ENCODE measurements at regions not wholly inside any gene's neighbourhood (a gene's known extent, or its start where the extent isn't known, plus 50 kb on each side); places are given as distances from the start of the nearest gene placed in this dataset.

DNA sequence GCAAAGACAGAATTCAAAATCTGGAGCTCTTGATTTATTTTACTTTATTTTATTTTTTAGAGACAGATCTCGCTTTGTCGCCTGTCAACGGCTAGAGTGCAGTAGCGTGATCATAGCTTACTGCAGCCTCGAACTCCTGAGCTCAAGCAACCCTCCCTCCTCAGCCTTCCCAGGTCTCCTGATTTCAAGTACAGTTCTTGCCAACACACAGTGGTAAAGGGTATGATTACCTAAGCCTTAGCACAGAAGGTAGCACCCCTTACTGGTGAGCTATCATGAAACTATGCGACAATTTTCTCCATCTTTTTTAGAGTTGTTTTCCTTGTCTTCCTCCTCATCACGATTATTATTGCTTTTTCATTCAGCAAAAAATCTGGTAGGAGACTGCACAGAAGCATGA is 94.3 kb upstream of the ETV6 start (continued):
- TF ChIP-seq, protein P1, sequence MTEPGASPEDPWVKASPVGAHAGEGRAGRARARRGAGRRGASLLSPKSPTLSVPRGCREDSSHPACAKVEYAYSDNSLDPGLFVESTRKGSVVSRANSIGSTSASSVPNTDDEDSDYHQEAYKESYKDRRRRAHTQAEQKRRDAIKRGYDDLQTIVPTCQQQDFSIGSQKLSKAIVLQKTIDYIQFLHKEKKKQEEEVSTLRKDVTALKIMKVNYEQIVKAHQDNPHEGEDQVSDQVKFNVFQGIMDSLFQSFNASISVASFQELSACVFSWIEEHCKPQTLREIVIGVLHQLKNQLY (CRISPR knock-in tag; conservative IDR thresholded peaks at IDR 0.05), result no peak
- TF ChIP-seq, protein P2, sequence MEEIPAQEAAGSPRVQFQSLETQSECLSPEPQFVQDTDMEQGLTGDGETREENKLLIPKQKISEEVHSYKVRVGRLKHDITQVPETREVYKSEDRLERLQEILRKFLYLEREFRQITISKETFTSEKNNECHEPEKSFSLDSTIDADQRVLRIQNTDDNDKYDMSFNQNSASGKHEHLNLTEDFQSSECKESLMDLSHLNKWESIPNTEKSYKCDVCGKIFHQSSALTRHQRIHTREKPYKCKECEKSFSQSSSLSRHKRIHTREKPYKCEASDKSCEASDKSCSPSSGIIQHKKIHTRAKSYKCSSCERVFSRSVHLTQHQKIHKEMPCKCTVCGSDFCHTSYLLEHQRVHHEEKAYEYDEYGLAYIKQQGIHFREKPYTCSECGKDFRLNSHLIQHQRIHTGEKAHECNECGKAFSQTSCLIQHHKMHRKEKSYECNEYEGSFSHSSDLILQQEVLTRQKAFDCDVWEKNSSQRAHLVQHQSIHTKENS (CRISPR knock-in tag; IDR thresholded peaks at IDR 0.05), result no peak
- TF ChIP-seq GATAD2B (IDR thresholded peaks at IDR 0.05; ENCODE audit: borderline replicate concordance) (no peak), TEAD1 (CRISPR knock-in tag; IDR thresholded peaks at IDR 0.05) (no peak), POLR2G (IDR thresholded peaks at IDR 0.05; ENCODE audit: low read depth, low read length) (no peak)
- TF ChIP-seq, protein P3, sequence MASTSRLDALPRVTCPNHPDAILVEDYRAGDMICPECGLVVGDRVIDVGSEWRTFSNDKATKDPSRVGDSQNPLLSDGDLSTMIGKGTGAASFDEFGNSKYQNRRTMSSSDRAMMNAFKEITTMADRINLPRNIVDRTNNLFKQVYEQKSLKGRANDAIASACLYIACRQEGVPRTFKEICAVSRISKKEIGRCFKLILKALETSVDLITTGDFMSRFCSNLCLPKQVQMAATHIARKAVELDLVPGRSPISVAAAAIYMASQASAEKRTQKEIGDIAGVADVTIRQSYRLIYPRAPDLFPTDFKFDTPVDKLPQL (IDR thresholded peaks at IDR 0.05; ENCODE audit: extremely low read depth, insufficient read length), result no peak
- TF ChIP-seq, protein P4, sequence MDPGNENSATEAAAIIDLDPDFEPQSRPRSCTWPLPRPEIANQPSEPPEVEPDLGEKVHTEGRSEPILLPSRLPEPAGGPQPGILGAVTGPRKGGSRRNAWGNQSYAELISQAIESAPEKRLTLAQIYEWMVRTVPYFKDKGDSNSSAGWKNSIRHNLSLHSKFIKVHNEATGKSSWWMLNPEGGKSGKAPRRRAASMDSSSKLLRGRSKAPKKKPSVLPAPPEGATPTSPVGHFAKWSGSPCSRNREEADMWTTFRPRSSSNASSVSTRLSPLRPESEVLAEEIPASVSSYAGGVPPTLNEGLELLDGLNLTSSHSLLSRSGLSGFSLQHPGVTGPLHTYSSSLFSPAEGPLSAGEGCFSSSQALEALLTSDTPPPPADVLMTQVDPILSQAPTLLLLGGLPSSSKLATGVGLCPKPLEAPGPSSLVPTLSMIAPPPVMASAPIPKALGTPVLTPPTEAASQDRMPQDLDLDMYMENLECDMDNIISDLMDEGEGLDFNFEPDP (CRISPR knock-in tag; IDR thresholded peaks at IDR 0.05), result no peak
- TF ChIP-seq, protein P5, sequence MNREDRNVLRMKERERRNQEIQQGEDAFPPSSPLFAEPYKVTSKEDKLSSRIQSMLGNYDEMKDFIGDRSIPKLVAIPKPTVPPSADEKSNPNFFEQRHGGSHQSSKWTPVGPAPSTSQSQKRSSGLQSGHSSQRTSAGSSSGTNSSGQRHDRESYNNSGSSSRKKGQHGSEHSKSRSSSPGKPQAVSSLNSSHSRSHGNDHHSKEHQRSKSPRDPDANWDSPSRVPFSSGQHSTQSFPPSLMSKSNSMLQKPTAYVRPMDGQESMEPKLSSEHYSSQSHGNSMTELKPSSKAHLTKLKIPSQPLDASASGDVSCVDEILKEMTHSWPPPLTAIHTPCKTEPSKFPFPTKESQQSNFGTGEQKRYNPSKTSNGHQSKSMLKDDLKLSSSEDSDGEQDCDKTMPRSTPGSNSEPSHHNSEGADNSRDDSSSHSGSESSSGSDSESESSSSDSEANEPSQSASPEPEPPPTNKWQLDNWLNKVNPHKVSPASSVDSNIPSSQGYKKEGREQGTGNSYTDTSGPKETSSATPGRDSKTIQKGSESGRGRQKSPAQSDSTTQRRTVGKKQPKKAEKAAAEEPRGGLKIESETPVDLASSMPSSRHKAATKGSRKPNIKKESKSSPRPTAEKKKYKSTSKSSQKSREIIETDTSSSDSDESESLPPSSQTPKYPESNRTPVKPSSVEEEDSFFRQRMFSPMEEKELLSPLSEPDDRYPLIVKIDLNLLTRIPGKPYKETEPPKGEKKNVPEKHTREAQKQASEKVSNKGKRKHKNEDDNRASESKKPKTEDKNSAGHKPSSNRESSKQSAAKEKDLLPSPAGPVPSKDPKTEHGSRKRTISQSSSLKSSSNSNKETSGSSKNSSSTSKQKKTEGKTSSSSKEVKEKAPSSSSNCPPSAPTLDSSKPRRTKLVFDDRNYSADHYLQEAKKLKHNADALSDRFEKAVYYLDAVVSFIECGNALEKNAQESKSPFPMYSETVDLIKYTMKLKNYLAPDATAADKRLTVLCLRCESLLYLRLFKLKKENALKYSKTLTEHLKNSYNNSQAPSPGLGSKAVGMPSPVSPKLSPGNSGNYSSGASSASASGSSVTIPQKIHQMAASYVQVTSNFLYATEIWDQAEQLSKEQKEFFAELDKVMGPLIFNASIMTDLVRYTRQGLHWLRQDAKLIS (CRISPR knock-in tag; IDR thresholded peaks at IDR 0.05), result no peak
- TF ChIP-seq, protein P6, sequence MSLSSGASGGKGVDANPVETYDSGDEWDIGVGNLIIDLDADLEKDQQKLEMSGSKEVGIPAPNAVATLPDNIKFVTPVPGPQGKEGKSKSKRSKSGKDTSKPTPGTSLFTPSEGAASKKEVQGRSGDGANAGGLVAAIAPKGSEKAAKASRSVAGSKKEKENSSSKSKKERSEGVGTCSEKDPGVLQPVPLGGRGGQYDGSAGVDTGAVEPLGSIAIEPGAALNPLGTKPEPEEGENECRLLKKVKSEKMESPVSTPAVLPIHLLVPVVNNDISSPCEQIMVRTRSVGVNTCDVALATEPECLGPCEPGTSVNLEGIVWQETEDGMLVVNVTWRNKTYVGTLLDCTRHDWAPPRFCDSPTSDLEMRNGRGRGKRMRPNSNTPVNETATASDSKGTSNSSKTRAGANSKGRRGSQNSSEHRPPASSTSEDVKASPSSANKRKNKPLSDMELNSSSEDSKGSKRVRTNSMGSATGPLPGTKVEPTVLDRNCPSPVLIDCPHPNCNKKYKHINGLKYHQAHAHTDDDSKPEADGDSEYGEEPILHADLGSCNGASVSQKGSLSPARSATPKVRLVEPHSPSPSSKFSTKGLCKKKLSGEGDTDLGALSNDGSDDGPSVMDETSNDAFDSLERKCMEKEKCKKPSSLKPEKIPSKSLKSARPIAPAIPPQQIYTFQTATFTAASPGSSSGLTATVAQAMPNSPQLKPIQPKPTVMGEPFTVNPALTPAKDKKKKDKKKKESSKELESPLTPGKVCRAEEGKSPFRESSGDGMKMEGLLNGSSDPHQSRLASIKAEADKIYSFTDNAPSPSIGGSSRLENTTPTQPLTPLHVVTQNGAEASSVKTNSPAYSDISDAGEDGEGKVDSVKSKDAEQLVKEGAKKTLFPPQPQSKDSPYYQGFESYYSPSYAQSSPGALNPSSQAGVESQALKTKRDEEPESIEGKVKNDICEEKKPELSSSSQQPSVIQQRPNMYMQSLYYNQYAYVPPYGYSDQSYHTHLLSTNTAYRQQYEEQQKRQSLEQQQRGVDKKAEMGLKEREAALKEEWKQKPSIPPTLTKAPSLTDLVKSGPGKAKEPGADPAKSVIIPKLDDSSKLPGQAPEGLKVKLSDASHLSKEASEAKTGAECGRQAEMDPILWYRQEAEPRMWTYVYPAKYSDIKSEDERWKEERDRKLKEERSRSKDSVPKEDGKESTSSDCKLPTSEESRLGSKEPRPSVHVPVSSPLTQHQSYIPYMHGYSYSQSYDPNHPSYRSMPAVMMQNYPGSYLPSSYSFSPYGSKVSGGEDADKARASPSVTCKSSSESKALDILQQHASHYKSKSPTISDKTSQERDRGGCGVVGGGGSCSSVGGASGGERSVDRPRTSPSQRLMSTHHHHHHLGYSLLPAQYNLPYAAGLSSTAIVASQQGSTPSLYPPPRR (CRISPR knock-in tag; IDR thresholded peaks at IDR 0.05; ENCODE audit: borderline replicate concordance), result no peak

All from K562 (cell line).